Neural cell (in vitro differentiated cells): ENCODE measurements at regions not wholly inside any gene's neighbourhood (a gene's known extent, or its start where the extent isn't known, plus 50 kb on each side); places are given as distances from the start of the nearest gene placed in this dataset.
"Not testable (repeated sequence)": the region's sequence is repeated elsewhere in the genome, so short reads cannot be mapped to it uniquely, and the experiment has no call there.

ENCODE experiments used
- H2AFZ ChIP-seq: fragments of 200-600, 300-800 bp; sonication (generic), shearing (Covaris generic); 2 replicates; pipeline ENCODE4 v1.6.0; 2014; ENCODE audit warnings: low read depth, mild to moderate bottlenecking, antibody characterized with exemption, low read length, moderate library complexity
- H3F3A ChIP-seq: fragments of 200-600 bp; shearing (Covaris generic); 2 replicates; pipeline ENCODE4 v1.6.1; 2016; ENCODE audit warnings: mild to moderate bottlenecking, moderate library complexity, mixed read lengths, antibody characterized with exemption, low read length; ENCODE audit not compliant: insufficient read depth, poor library complexity, severe bottlenecking
- H3K27ac ChIP-seq: fragments of 200-600, 300-800 bp; sonication (generic), shearing (Covaris generic); 2 replicates; pipeline ENCODE4 v1.5.1; 2014; ENCODE audit warnings: mild to moderate bottlenecking, low read length, moderate library complexity
- H3K27me3 ChIP-seq: fragments of 300-800, 200-600 bp; sonication (generic), shearing (Covaris generic); 2 replicates; pipeline ENCODE4 v1.6.0; 2014; ENCODE audit warnings: mild to moderate bottlenecking, low read depth, low read length, moderate library complexity; ENCODE audit not compliant: insufficient read depth
- H3K36me3 ChIP-seq: fragments of 300-800, 200-600 bp; sonication (generic), shearing (Covaris generic); 2 replicates; pipeline ENCODE4 v1.5.1; 2014; ENCODE audit warnings: mild to moderate bottlenecking, antibody characterized with exemption, low read length, moderate library complexity; ENCODE audit not compliant: insufficient read depth
- H3K4me2 ChIP-seq: fragments of 300-800, 200-600 bp; sonication (generic), shearing (Covaris generic); 2 replicates; pipeline ENCODE4 v1.6.0; 2014; ENCODE audit warnings: mild to moderate bottlenecking, low read length
- H3K4me3 ChIP-seq: fragments of 300-800, 200-600 bp; sonication (generic), shearing (Covaris generic); 2 replicates; pipeline ENCODE4 v1.5.1; 2014; ENCODE audit warnings: mild to moderate bottlenecking, low read length, moderate library complexity
- H3K79me2 ChIP-seq: fragments of 200-600 bp; shearing (Covaris generic); replicated peaks from 2 replicates; pipeline ENCODE4 v1.6.0; 2014; ENCODE audit warnings: mild to moderate bottlenecking, low read length, moderate library complexity; ENCODE audit not compliant: insufficient read depth
- H3K9ac ChIP-seq: fragments of 300-800, 200-600 bp; sonication (generic), shearing (Covaris generic); 2 replicates; pipeline ENCODE4 v1.6.1; 2016; ENCODE audit warnings: mild to moderate bottlenecking, low read length, mixed read lengths
- H3K9me2 ChIP-seq: fragments of 200-600 bp; shearing (Covaris generic); 2 replicates; pipeline ENCODE4 v1.6.1; 2016; ENCODE audit warnings: mild to moderate bottlenecking, low read length, mixed read lengths; ENCODE audit not compliant: insufficient read depth
- H3K9me3 ChIP-seq: fragments of 200-600, 300-800 bp; sonication (generic), shearing (Covaris generic); 2 replicates; pipeline ENCODE4 v1.6.1; 2016; ENCODE audit warnings: mild to moderate bottlenecking, mixed run types, low read length, moderate library complexity, mixed read lengths
- H4K20me1 ChIP-seq: fragments of 200-600 bp; shearing (Covaris generic); 2 replicates; pipeline ENCODE4 v1.6.1; 2016; ENCODE audit warnings: mild to moderate bottlenecking, mixed run types; ENCODE audit not compliant: insufficient read depth
- EP300 ChIP-seq: fragments of 450-650 bp; conservative IDR thresholded peaks from 2 replicates; pipeline ENCODE4 v1.6.1; 2014; ENCODE audit warnings: antibody characterized with exemption, mild to moderate bottlenecking, moderate library complexity; ENCODE audit not compliant: poor library complexity, severe bottlenecking
- EZH2 ChIP-seq: fragments of 200-600, 300-800 bp; shearing (Covaris generic), sonication (generic); IDR thresholded peaks from 2 replicates; pipeline ENCODE4 v1.6.1; 2014; ENCODE audit warnings: antibody characterized with exemption, low read length, borderline replicate concordance, mild to moderate bottlenecking; ENCODE audit not compliant: insufficient read depth, poor library complexity, severe bottlenecking
- MXI1 ChIP-seq: fragments of 450-650 bp; conservative IDR thresholded peaks from 2 replicates; pipeline ENCODE4 v1.6.1; 2014; ENCODE audit warnings: antibody characterized with exemption, mild to moderate bottlenecking; ENCODE audit not compliant: poor library complexity, severe bottlenecking
- POLR2AphosphoS5 ChIP-seq: IDR thresholded peaks from 2 replicates; pipeline ENCODE4 v1.6.1; 2012
- RAD21 ChIP-seq: fragments of 450-650 bp; conservative IDR thresholded peaks from 2 replicates; pipeline ENCODE4 v1.6.1; 2014; ENCODE audit warnings: antibody characterized with exemption, mild to moderate bottlenecking, moderate library complexity
- SMC3 ChIP-seq: fragments of 450-650 bp; conservative IDR thresholded peaks from 2 replicates; pipeline ENCODE4 v1.6.1; 2014; ENCODE audit warnings: antibody characterized with exemption, mild to moderate bottlenecking, moderate library complexity; ENCODE audit not compliant: poor library complexity
- TAF1 ChIP-seq: IDR thresholded peaks from 2 replicates; pipeline ENCODE4 v1.6.1; 2012; ENCODE audit warnings: low read depth
- TF ChIP-seq, protein P1 (sequence below): IDR thresholded peaks from 2 replicates; pipeline ENCODE4 v1.6.1; 2012; ENCODE audit warnings: borderline replicate concordance
- TF ChIP-seq, protein P2 (sequence below): fragments of 450-650 bp; IDR thresholded peaks from 2 replicates; pipeline ENCODE4 v1.5.1; 2014; ENCODE audit warnings: antibody characterized with exemption, mild to moderate bottlenecking, moderate library complexity; ENCODE audit not compliant: poor library complexity, severe bottlenecking

DNA sequence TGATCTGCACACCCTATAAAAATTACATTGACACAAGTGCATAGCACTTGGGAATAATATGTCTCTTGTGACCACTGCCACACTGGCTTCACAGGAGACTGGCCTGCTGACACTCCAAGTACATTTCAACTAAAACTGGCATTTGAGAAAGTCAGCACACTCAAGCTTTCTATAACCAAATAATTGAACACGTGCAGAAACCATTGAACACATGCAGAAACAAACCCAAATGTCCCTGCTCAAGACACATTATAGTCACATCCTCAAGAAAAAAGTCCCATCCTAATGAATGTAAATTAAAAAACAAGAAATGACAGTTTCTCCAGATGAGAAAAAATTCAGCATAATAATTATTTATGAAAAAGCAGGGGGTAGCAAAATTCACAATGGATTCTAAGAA, 1859.1 kb upstream of the PCDH20 start:
- no peak overlapping the region for H2AFZ ChIP-seq
- H4K20me1 ChIP-seq: no peaks in the 10 kb centered on the region
- no peak overlapping the region for H3K4me3 ChIP-seq
- H3F3A ChIP-seq: no peaks in the 10 kb centered on the region
- no peaks in the 10 kb centered on the region for H3K9me3 ChIP-seq
- H3K9me2 ChIP-seq: no peaks in the 10 kb centered on the region
- TF ChIP-seq EZH2: no peak
- no peak for TF ChIP-seq RAD21
- H3K9ac ChIP-seq: no peak overlapping the region
- H3K36me3 ChIP-seq: no peaks in the 10 kb centered on the region
- H3K27me3 ChIP-seq: no peaks in the 10 kb centered on the region
- H3K4me2 ChIP-seq: no peak overlapping the region
- no peaks in the 10 kb centered on the region for H3K79me2 ChIP-seq
- H3K27ac ChIP-seq: no peak overlapping the region

DNA sequence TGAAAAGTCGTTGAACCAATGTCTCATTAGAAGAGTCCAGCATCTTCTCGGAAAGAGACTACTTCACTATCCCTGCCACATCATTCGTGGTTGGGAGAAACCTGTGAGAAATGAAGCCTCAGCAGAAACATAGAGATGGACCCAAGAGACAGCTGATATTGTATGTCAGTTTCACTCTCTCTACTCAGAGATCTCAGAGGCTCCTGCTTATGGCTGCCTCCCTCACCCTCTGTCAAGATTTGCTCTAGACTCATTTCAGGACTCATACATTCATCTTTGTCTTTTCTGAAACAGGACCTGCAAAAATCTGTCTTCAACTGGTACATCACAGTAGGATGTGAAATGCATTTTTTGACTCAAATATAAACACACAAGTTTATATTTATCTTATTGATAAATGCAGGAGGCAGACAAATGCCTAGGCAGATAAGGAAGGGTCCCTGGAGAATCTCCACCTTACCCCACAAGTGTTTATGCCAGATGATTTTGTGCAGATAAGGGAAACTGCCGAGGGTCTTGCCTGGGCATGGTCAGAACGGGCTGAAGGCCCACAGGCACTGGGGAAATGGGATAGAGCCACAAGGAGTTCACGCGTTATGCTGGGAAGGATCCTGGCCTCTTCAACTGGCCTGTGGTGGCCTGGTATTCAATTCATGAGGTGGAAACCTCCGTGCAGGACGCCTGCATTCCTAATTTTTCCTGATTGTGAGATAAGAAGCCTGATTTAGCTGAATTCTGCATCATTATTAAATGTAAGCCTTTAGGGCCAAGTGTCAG, 1834.0 kb upstream of the PCDH20 start:
- H3K36me3 ChIP-seq: no peaks in the 10 kb centered on the region
- no peak overlapping the region for H3K27ac ChIP-seq
- TF ChIP-seq EP300 (no peak), TAF1 (no peak), EZH2 (no peak), MXI1 (no peak), RAD21 (no peak), POLR2AphosphoS5 (no peak), SMC3 (no peak)
- TF ChIP-seq, protein P1, sequence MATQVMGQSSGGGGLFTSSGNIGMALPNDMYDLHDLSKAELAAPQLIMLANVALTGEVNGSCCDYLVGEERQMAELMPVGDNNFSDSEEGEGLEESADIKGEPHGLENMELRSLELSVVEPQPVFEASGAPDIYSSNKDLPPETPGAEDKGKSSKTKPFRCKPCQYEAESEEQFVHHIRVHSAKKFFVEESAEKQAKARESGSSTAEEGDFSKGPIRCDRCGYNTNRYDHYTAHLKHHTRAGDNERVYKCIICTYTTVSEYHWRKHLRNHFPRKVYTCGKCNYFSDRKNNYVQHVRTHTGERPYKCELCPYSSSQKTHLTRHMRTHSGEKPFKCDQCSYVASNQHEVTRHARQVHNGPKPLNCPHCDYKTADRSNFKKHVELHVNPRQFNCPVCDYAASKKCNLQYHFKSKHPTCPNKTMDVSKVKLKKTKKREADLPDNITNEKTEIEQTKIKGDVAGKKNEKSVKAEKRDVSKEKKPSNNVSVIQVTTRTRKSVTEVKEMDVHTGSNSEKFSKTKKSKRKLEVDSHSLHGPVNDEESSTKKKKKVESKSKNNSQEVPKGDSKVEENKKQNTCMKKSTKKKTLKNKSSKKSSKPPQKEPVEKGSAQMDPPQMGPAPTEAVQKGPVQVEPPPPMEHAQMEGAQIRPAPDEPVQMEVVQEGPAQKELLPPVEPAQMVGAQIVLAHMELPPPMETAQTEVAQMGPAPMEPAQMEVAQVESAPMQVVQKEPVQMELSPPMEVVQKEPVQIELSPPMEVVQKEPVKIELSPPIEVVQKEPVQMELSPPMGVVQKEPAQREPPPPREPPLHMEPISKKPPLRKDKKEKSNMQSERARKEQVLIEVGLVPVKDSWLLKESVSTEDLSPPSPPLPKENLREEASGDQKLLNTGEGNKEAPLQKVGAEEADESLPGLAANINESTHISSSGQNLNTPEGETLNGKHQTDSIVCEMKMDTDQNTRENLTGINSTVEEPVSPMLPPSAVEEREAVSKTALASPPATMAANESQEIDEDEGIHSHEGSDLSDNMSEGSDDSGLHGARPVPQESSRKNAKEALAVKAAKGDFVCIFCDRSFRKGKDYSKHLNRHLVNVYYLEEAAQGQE: no peak
- TF ChIP-seq, protein P2, sequence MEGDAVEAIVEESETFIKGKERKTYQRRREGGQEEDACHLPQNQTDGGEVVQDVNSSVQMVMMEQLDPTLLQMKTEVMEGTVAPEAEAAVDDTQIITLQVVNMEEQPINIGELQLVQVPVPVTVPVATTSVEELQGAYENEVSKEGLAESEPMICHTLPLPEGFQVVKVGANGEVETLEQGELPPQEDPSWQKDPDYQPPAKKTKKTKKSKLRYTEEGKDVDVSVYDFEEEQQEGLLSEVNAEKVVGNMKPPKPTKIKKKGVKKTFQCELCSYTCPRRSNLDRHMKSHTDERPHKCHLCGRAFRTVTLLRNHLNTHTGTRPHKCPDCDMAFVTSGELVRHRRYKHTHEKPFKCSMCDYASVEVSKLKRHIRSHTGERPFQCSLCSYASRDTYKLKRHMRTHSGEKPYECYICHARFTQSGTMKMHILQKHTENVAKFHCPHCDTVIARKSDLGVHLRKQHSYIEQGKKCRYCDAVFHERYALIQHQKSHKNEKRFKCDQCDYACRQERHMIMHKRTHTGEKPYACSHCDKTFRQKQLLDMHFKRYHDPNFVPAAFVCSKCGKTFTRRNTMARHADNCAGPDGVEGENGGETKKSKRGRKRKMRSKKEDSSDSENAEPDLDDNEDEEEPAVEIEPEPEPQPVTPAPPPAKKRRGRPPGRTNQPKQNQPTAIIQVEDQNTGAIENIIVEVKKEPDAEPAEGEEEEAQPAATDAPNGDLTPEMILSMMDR: no peak
- H3K79me2 ChIP-seq: no peaks in the 10 kb centered on the region
- H3K4me3 ChIP-seq: no peak overlapping the region
- H3K9me2 ChIP-seq: no peaks in the 10 kb centered on the region
- H3F3A ChIP-seq: no peaks in the 10 kb centered on the region
- no peaks in the 10 kb centered on the region for H3K9me3 ChIP-seq
- no peaks in the 10 kb centered on the region for H4K20me1 ChIP-seq
- no peak overlapping the region for H3K9ac ChIP-seq
- H3K27me3 ChIP-seq: no peaks in the 10 kb centered on the region
- no peak overlapping the region for H2AFZ ChIP-seq
- no peak overlapping the region for H3K4me2 ChIP-seq

DNA sequence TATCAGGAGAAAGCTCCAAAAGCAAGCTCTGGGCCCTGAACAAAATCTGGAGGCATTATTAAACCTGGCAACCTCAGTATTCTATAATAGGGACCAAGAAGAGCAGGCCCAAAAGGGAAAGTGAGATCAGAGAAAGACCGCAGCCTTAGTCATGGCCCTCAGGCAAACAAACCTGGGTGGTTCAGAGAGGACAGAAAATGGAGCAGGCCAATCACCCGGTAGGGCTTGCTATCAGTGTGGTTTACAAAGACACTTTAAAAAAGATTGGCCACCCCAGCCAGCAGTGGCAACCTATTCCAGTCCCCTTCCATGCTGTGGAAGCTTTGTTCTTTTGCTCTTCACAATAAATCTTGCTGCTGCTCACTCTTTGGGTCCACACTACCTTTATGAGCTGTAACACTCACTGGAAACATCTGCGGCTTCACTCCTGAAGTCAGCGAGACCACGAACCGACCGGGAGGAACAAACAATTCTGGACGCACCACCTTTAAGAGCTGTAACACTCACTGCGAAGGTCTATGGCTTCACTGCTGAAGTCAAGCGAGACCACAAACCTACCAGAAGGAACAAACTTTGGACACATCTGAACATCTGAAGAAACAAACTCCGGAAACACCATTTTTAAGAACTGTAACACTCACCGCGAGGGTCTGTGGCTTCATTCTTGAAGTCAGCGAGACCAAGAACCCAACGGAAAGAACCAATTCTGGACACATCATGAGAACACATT, 1821.2 kb upstream of the PCDH20 start:
- not testable (repeated sequence) for H3K9me3 ChIP-seq, H3K27me3 ChIP-seq, H3K79me2 ChIP-seq, H3K36me3 ChIP-seq, H3K4me2 ChIP-seq, H2AFZ ChIP-seq, H3K27ac ChIP-seq, H4K20me1 ChIP-seq, H3F3A ChIP-seq, H3K9me2 ChIP-seq, H3K4me3 ChIP-seq, H3K9ac ChIP-seq

DNA sequence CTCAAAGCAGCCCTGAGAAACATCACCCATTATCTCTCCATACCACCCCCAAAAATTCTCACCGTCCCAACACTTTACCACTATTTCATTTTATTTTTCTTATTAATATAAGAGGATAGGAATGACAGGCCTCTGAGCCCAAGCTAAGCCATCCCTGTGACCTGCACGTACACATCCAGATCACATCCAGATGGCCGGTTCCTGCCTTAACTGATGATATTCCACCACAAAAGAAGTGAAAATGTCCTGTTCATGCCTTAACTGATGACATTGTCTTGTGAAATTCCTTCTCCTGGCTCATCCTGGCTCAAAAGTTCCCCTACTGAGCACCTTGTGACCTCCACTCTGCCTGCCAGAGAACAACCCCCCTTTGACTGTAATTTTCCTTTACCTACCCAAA, 1802.9 kb upstream of the PCDH20 start:
- H3K4me3 ChIP-seq, H3K4me2 ChIP-seq, H3K9me2 ChIP-seq, H3F3A ChIP-seq, H3K9ac ChIP-seq, H3K79me2 ChIP-seq, H3K9me3 ChIP-seq, H2AFZ ChIP-seq, H3K27me3 ChIP-seq, H4K20me1 ChIP-seq, H3K27ac ChIP-seq, H3K36me3 ChIP-seq: not testable (repeated sequence)
